DMS79 treated with DMSO at 0.1 percent for 48 hours (cell line): ENCODE measurements at regions not wholly inside any gene's neighbourhood (a gene's known extent, or its start where the extent isn't known, plus 50 kb on each side); places are given as distances from the start of the nearest gene placed in this dataset.

Experiments used
- DNase-seq: peaks from one replicate; lab custom pipeline; 2025; lab: John Stamatoyannopoulos, UW

DNA sequence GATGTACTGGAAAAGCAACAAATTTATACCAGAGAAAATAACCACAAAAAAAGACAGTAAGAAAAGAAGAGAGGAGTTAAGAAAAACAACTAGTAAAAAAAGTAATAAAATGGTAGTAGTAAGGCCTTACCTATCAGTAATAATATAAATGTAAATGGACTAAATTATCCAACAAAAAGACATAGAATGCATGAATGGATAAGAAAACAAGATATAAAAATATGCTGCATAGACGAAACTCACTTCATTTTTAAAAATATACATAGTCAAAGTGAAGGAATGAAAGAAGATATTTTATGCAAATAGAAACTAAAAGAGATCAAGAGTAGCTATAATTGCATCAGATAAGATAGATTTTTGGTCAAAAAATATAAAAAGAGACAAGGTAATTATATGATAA lies 739.1 kb downstream of the DNAJB9 start:
- DNase-seq, result no peak

DNA sequence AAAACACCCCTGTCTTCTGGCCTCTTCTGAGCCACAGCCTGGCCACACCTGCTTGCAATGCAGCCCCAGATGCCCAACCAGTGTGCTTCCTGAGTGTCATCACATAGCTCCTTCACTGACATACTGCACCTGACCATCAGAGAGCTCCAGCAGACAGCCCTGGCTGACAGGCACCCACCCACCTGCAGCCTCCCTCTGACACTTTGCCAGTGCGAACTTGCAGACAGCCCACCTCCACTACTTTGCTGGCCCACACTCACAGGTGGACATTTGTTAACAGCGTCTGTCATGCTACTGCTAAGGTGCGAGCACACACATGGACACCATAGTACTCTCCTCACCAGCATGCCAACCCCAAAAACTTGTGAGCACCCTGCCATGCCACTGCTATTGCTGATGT lies 740.1 kb downstream of the DNAJB9 start:
- no peak for DNase-seq

DNA sequence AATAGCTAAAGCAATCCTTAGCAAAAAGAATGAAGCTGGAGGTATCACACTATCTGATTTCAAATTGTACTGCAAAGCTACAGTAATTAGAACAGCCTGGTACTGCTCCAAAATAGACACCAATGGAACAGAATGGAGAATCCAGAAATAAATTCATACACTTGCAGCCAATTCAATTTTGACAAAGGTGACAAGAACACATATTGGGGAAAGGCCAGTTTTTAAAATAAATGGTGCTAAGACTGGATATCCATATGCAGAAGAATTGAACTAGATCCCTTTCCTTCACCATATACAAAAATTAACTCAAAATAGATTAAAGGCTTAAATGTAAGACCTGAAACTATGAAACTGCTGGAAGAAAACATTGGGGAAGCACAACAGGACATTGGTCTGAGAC lies 748.5 kb downstream of the DNAJB9 start:
- DNase-seq, result no peak

DNA sequence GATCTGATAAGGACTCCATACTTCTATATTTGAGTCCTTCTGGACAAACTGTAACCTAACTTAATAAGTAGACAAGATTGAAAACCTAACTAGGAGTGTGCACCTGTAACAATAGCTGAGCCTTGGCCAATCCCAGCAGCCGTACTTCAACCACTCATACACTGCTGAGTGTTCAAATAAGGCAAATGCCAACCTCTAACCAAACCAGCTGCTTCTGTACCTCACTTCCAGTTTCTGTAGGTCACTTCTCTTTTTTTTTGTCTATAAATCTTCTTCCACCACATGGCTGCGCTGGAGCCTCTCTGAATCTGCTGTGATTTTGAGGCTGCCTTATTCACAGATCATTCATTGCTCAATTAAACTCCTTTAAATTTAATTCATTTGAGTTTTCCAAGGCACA lies 753.2 kb downstream of the DNAJB9 start:
- DNase-seq, result no peak

GRCh38 chr7:109331423-109331822 lies 761.7 kb downstream of the DNAJB9 start:
- no peak for DNase-seq

GRCh38 chr7:109335951-109336350 lies 766.3 kb downstream of the DNAJB9 start:
- no peak for DNase-seq

DNA sequence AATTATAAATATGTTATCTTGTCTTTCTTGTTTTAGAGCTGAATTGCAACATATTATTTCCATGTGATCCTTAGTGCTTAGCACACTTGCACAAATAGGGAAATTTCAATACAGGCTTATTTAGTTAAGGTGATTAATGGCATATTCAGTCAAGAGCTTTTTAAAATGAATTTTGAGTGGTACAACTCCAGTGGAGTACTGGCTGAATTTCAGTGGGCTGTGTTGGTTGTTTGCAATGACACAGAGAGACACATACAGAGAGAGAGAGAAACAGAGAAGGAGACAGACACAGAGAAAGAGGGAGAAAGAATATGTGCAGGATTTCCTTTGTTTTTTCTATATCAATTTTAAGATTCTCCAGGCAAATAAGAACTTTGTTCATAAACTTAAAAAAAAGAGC lies 766.9 kb downstream of the DNAJB9 start:
- DNase-seq, result no peak

DNA sequence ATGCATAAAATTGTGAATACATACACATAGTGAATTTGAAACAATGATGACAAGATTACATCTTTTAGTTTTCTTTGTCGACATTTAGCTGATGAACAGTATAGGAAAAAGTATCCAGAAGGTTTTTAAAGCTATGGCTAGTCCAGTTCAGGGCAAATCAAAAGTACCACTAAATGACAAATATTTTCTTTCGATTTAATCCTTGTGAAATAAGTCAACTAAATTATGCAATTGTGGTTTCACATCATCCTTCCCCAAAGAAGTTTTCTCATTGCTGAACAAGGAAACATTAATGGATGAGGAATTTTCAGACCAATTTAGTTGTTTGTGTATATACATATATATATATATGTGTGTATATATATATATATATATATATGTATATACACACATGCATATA lies 774.0 kb downstream of the DNAJB9 start:
- no peak for DNase-seq

GRCh38 chr7:109351493-109351892 lies 781.8 kb downstream of the DNAJB9 start:
- no peak for DNase-seq

GRCh38 chr7:109354000-109354399 lies 784.3 kb downstream of the DNAJB9 start:
- no peak for DNase-seq

DNA sequence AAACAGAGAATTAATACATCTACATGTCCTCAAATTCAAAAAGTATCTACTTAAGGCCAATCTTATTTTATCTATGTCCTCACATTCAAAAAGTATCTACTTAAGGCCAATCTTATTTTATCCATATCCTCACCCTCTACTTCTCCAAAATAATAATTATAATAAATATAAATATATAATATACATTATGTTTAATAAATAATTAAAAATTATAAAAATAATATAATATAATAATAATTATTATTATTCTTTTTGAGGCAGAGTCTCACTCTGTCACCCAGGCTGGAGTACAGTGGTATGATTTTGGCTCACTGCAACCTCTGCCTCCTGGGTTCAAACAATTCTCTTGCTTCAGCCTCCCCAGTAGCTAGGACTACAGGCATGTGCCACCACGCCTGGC lies 784.9 kb downstream of the DNAJB9 start:
- DNase-seq, result no peak

DNA sequence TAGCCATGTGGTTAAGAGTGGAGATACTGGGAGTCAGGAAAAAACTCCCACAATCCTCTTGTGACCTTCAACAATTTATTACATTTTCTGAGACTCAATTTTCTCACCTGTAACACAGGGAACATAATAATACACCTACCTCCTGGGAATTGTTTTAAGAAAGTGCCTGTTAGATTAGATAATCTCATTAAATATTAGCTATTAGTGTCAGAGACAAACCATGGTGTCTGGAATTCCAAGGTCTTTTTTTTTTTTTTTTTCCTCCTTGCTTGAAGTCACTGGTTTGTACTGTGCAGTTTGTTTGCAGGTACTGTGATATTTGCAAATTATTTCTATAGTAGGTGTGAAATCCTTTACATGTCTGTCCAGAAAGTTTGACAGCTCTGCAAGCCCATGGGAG lies 806.1 kb downstream of the DNAJB9 start:
- no peak for DNase-seq

DNA sequence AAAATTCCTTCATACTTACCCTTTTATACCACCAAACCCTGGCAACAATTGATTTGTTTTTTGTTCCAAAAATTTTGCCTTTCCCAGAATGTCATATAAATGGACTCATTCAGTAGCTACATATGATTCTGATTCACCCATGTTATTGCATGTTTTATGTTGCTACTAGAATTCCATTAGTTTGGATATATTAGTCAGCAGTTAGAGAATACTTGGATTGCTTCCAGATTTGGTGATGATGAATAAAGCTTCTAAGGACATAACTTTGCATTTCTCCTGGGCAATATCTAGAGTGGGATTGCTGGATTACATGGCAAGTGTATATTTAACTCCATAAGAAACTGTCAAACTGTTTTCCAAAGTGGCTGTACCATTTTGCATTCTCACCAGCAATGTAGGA lies 806.9 kb downstream of the DNAJB9 start:
- DNase-seq, result no peak

DNA sequence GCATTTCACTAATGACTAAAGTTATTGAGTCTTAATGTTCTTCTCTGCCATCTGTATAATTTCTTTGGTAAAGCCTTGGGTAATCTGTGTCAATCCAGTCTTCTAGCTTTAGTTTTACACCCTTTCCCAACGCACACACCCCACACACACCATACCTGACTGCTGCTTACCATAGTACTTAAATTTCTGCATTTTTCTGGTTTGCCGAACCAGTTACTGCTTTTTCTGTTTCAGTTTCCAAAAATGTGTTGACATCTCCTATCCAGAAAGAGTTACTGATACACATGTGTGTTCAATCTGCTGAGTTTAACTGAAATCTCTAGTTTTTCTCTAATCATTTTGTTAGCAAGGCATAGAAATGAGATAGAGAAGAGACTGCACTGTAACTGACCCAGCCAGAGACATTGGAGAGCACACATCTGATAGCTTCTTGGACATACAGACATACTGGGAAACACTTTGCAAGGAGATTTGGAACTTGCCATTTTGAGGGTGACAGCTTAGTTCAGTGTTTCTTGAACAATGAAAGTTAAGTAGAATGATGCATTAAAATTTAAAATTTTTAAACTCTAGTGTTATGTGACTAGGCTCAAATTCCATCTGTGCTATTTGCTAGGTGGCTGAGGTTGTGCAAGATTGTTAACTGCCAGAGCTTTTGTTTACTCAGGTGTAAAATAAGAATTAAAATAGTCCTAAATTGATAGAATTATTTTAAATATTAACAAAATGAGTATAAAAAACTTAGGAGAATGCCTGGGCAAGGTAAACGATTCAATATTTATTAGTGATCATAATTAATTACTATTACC lies 807.6 kb downstream of the DNAJB9 start:
- no peak for DNase-seq

GRCh38 chr7:109386959-109387358 lies 817.3 kb downstream of the DNAJB9 start:
- DNase-seq, result no peak

GRCh38 chr7:109387530-109387929 lies 817.9 kb downstream of the DNAJB9 start:
- DNase-seq, result no peak

DNA sequence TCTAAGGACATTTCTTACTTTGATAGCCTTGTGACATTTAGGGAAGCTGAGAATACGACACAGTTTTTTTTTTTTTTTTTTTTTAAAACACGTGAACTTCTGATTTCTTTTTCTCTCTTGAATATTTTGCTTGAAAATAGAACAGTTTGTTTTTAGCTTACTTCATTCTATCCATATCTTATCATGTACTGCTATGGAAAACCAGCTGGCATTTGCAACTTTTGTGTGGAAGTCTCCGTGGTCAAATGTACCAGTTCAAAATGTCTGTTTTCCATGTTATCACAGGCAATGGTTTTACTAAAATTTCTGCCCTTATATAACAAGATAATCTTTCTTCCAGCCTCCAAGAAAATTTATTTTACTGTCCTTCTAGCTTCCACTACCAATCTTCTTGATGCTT lies 821.6 kb downstream of the DNAJB9 start:
- no peak for DNase-seq

- no peak for DNase-seq
These were observed 832.4 kb downstream of the DNAJB9 start for GRCh38 chr7:109402107-109402506.

DNA sequence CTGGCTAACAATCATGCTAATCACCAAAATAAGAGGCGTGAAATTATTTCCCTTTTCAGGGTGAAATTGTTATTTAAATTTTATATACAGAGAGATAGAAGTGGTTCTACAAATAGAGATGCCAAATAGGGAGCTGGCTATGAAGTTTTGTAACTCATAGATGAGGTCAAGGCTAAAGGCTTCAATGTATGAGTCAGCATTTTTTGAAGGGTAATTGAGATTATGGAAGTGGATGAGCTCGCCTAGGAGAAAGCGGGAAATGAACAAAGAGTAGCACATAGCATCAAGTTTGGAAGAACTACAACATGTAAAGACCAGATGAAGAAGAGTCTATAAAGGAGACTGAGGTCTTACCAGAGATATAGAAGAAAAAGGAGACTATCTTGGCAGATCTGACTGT lies 838.1 kb downstream of the DNAJB9 start:
- no peak for DNase-seq

DNA sequence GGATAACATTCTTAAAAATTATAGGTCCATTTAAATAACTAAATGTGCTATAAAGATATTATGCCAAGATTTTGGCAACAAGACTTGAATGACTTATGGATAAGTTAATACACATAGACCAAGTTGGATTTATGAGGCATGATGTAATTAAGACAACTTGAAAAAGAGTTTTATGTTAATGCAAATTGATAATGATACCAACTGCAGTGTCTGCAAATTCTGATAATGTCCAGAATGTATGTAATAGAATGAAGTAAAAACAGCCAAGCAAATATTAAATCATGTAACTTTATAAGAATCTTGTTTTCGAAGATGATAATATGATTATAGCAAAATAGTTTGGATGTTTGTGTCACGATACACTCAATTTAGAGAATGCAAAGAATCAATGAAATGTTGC lies 868.3 kb downstream of the DNAJB9 start:
- no peak for DNase-seq

GRCh38 chr7:109449760-109450159 lies 880.1 kb downstream of the DNAJB9 start:
- no peak for DNase-seq

GRCh38 chr7:109456116-109456515 lies 886.4 kb downstream of the DNAJB9 start:
- no peak for DNase-seq

GRCh38 chr7:109460296-109460695 lies 890.6 kb downstream of the DNAJB9 start:
- DNase-seq, result no peak

DNA sequence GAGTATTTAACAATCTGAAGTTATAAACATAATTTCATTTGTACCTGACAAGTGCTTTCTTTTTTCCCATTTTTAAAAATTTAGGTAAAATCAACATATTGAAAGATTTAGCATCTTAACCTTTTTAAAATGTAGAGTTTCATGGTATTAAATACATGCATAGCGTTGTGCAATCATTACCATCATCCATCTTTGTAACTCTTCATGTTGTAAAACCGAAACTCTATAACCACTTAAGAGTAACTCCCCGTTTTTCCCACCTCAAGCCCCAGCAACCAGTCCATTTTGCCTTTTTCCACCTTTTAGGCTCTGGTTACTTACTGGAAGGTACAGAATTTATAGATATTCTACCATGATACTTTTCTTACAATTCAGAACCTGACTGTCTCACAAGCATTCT lies 892.5 kb downstream of the DNAJB9 start:
- no peak for DNase-seq
